BJ (cell line): ENCODE measurements at regions not wholly inside any gene's neighbourhood (a gene's known extent, or its start where the extent isn't known, plus 50 kb on each side); places are given as distances from the start of the nearest gene placed in this dataset.

Experiments
- CTCF ChIA-PET: fragments of 350-600 bp; formaldehyde crosslinking; extraction: SDS; loops from one replicate; lab custom pipeline; 2021; ENCODE audit warnings: antibody characterized with exemption, inconsistent platforms; lab: Yijun Ruan, JAX
- POLR2A ChIA-PET: fragments of 300-600 bp; sonication (Branson Sonifier 250); formaldehyde crosslinking; extraction: SDS; loops from one replicate; lab custom pipeline; 2021; ENCODE audit warnings: antibody characterized with exemption; lab: Charles Lee
- DNase-seq: peaks from one replicate; pipeline ENCODE4 v3.0.0-alpha.2; 2011; ENCODE audit warnings: low read depth
- H3K27me3 ChIP-seq: 2 replicates; pipeline ENCODE4 v1.6.0; 2011; ENCODE audit warnings: low read length; ENCODE audit not compliant: control insufficient read depth, insufficient read depth
- H3K36me3 ChIP-seq: 2 replicates; pipeline ENCODE4 v1.5.1; 2011; ENCODE audit warnings: low read length; ENCODE audit not compliant: control insufficient read depth, insufficient read depth
- H3K4me3 ChIP-seq: 2 replicates; pipeline ENCODE4 v1.5.1; 2011; ENCODE audit warnings: low read depth, mild to moderate bottlenecking, control low read depth, low read length
- TF ChIP-seq, protein P1 (sequence below): IDR thresholded peaks from 2 replicates; pipeline ENCODE4 v1.5.1; 2011; ENCODE audit warnings: low read depth, mild to moderate bottlenecking, control low read depth, inconsistent platforms, low read length, moderate library complexity; ENCODE audit not compliant: insufficient read depth

DNA sequence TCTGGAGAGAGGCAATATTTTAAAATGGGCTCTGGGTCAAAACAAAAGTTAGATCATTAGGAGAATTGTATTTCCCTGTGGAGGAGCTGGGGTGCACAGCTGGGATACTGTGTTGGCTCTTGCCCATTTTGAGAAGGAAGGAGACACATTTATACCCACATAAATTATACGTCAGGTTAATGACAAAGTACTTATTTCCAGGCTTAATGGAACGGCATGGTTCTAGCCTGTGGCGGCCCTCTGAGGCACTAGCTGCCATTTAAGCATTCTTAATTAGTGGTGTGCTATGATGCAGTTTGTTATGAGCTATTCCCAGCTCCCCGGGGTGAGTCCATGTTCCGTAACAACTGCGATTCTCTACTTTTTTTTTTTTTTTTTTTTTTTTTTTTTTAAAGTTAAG lies 193.5 kb downstream of the SEC23IP start:
- POLR2A ChIA-PET = no interaction called here
- Histone ChIP-seq H3K4me3 (no peak overlapping the region), H3K27me3 (no peaks in the 10 kb centered on the region), H3K36me3 (no peaks in the 10 kb centered on the region)
- TF ChIP-seq, protein P1, sequence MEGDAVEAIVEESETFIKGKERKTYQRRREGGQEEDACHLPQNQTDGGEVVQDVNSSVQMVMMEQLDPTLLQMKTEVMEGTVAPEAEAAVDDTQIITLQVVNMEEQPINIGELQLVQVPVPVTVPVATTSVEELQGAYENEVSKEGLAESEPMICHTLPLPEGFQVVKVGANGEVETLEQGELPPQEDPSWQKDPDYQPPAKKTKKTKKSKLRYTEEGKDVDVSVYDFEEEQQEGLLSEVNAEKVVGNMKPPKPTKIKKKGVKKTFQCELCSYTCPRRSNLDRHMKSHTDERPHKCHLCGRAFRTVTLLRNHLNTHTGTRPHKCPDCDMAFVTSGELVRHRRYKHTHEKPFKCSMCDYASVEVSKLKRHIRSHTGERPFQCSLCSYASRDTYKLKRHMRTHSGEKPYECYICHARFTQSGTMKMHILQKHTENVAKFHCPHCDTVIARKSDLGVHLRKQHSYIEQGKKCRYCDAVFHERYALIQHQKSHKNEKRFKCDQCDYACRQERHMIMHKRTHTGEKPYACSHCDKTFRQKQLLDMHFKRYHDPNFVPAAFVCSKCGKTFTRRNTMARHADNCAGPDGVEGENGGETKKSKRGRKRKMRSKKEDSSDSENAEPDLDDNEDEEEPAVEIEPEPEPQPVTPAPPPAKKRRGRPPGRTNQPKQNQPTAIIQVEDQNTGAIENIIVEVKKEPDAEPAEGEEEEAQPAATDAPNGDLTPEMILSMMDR = no peak
- CTCF ChIA-PET = no interaction called here
- no peak for DNase-seq

DNA sequence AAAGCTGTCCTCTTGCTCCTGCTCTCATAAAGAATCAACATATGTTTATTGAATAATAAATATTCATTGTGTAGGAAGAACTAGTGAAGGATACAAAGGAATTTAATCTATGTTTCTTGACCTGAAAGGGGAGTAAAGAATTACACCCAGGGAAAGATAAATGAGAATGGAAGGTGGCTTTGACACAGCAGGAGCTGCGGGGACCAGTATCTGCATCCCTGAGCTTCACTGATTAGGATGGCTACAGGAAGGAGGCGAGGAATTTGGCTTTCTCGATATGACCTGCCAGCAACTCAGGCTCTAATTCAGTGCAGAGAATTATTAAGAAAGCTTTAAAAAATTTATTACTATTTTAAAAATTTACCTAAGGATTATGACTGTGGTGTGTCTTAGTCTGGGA lies 194.6 kb downstream of the SEC23IP start:
- DNase-seq = no peak
- Histone ChIP-seq H3K36me3 (no peaks in the 10 kb centered on the region), H3K4me3 (no peak overlapping the region), H3K27me3 (no peaks in the 10 kb centered on the region)
- ChIA-PET CTCF (no interaction called here), POLR2A (no interaction called here)
- TF ChIP-seq, protein P1 = no peak

DNA sequence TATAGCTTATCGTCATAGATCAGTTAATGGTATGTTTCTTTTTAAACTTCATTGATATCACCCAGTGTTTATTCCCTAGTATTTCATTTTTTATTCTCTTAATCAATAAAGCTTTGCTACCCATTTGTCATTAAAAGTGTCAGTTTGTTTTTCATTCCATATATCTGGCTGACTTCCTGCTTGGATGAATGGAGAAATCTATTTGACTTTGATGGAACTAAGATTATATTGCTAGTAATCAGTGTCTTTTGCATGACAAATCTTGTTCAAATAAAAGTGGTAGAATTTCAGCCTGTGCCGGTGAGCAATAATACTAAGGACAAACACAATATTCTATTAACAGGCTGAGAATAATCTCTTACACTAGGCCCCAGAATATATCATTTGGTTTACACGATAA lies 203.3 kb downstream of the SEC23IP start:
- Histone ChIP-seq H3K36me3 (no peaks in the 10 kb centered on the region), H3K27me3 (no peaks in the 10 kb centered on the region), H3K4me3 (no peak overlapping the region)
- TF ChIP-seq, protein P1 = no peak
- CTCF ChIA-PET = no interaction called here
- POLR2A ChIA-PET = no interaction called here
- no peak for DNase-seq

DNA sequence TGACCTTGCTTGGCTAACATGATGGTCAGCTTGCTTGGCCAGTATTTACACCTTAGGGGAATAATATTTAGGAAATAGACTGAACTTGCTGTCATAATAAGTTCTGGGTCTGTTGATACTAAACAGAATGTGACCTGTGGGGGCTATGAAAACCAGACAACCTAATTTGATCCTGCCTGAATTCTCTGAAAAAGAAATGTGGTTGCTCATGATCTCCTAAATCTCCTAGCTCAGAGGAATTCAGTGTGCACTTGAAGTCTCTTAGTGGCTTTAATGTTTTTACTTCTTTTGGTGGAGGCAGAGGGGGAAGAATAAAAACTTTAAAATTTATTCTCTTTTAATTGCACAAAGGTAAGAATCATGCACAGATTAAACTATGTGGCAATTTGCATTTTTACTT lies 205.2 kb downstream of the SEC23IP start:
- DNase-seq = no peak
- TF ChIP-seq, protein P1 = no peak
- H3K4me3 ChIP-seq = no peak overlapping the region
- ChIA-PET POLR2A (no interaction called here), CTCF (no interaction called here)
- no peaks in the 10 kb centered on the region for H3K36me3 ChIP-seq
- no peaks in the 10 kb centered on the region for H3K27me3 ChIP-seq

DNA sequence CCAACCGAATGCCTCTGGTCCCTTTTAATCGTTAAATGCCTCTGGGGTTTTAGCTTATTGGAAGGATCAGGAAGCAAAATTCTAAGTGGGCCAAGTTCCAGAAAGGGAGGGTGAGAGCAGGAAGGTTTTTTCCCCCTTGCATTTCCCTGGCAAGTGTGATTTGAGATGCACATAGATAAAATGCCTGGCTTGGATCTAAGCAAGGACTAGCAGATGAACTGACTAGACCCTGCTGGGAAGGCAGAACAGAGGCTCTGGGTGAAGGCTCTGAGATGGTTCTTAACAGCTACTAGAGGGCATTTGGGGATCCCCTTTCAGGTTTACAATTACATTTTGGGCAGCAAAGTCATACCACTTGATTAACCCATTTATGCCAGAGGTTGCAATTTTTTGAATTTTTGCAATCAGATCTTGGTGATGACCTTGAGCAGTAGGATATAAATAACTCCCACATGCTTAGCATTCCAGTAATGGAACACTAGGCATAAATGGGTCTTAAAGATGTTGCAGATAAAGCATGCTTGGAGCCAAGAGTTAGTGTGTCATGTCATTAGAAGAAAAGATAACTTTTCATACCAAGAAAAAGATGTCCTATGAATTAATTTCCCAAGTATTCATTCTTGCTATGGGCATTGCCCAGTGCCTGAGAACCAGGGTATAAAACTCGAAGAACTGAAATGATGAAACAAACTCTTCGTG lies 205.9 kb downstream of the SEC23IP start:
- peak; percentile 12 for DNase-seq
- Histone ChIP-seq H3K36me3 (no peaks in the 10 kb centered on the region), H3K4me3 (no peak overlapping the region), H3K27me3 (no peaks in the 10 kb centered on the region)
- TF ChIP-seq, protein P1 = no peak
- CTCF ChIA-PET = no interaction called here
- POLR2A ChIA-PET = interaction anchor here (0.6 kb wide), 1 partner anchor 144 kb away, joined by 23 read pairs; no protein-coding TSS in a partner anchor
